Ascending aorta (tissue), 2 donors: ENCODE measurements at regions not wholly inside any gene's neighbourhood (a gene's known extent, or its start where the extent isn't known, plus 50 kb on each side); places are given as distances from the start of the nearest gene placed in this dataset.

Experiments used
- DNase-seq, 2 donors: peaks; one replicate each; pipeline ENCODE4 v3.0.0-alpha.2; 2019; ENCODE audit warnings: low spot score in 2 of 2
- H3K27ac ChIP-seq, 2 donors: fragments of 200-600 bp; sonication (generic); one replicate each; pipeline ENCODE4 v1.5.1; 2016 to 2017; ENCODE audit warnings: mild to moderate bottlenecking in 1 of 2
- H3K27me3 ChIP-seq: fragments of 200-600 bp; sonication (generic); one replicate; pipeline ENCODE4 v1.5.1; 2017
- H3K36me3 ChIP-seq, 2 donors: fragments of 200-600 bp; sonication (generic); one replicate each; pipeline ENCODE4 v1.5.1; 2016
- H3K4me1 ChIP-seq, 2 donors: fragments of 200-600 bp; sonication (generic); one replicate each; pipeline ENCODE4 v1.5.1; 2016 to 2017; ENCODE audit warnings: mild to moderate bottlenecking in 1 of 2
- H3K4me3 ChIP-seq, 2 donors: fragments of 200-600 bp; sonication (generic); one replicate each; pipeline ENCODE4 v1.5.1; 2016 to 2017; ENCODE audit warnings: mild to moderate bottlenecking in 1 of 2
- H3K9me3 ChIP-seq, 2 donors: fragments of 200-600 bp; sonication (generic); one replicate each; pipeline ENCODE4 v1.5.1; 2016
- CTCF ChIP-seq, 3 experiments: fragments of 200-600 bp in 2 of 3; fragments of 450-650 bp in 1 of 3; sonication (generic) in 2 of 3; IDR thresholded peaks; one replicate each; pipeline ENCODE4 v1.5.1; 2016 to 2019; ENCODE audit warnings: antibody characterized with exemption in 3 of 3, mild to moderate bottlenecking in 1 of 3, moderate library complexity in 1 of 3
- intact Hi-C: fragments of 100-400 bp; cut with DNase I; formaldehyde crosslinking; loops from one replicate; pipeline ENCODE4 v1.15.1; 2023

- Histone ChIP-seq H3K36me3 (peaks cover 23 to 33% of the 10 kb centered on the region in 2 donors), H3K27me3 (no peaks in the 10 kb centered on the region), H3K27ac (peak overlapping the region; percentile 74 to 79), H3K4me3 (no peak overlapping the region), H3K4me1 (peaks cover 18 to 46% of the 10 kb centered on the region in 2 donors), H3K9me3 (no peaks in the 10 kb centered on the region)
- intact Hi-C loops = no loop called here
- TF ChIP-seq CTCF (IDR thresholded peaks at IDR 0.05) = no peak
- DNase-seq = no peak
These were observed 260.5 kb downstream of the TNS1 start for GRCh38 chr2:217742276-217742675.

DNA sequence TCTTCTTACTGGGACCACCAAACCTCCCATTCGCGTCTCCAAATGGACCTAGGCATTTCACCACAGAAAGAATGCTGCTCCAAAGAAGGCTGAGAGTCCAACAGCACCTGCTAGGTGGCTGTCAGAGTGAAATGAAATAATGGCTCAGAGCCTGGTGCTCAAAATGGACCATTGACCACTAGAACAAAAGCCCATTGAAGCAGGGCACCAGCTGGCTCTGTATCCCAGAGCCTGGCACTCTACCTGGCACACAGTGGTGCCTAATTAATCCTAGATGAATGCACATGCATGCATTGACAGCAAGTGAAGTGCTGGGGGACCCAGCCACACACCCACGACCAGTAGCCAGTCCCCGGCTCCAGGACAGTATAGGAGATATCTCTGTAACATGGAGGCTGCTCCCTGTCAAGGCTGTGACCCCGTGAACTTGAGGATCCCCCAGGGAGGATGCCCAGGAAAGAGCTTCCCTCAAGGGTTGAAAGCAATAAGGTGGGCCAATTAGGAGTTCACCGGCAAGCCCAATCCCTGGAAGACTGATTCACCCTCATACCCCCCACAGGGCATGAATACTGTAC lies 261.3 kb downstream of the TNS1 start:
- TF ChIP-seq CTCF (IDR thresholded peaks at IDR 0.05) = no peak
- Histone ChIP-seq H3K9me3 (no peaks in the 10 kb centered on the region), H3K27me3 (no peaks in the 10 kb centered on the region), H3K4me3 (no peak overlapping the region), H3K36me3 (peaks cover 23 to 33% of the 10 kb centered on the region in 2 donors), H3K4me1 (peaks cover 15 to 42% of the 10 kb centered on the region in 2 donors), H3K27ac (peak overlapping the region; percentile 74 to 79)
- DNase-seq = no peak
- intact Hi-C loops = no loop called here

GRCh38 chr2:217740756-217741155 lies 262.0 kb downstream of the TNS1 start:
- no peak overlapping the region for H3K4me3 ChIP-seq
- no peak for DNase-seq
- H3K27ac ChIP-seq = peak overlapping the region; percentile 74 to 79
- H3K4me1 ChIP-seq = peaks cover 15 to 42% of the 10 kb centered on the region in 2 donors
- intact Hi-C loops = no loop called here
- peaks cover 25 to 31% of the 10 kb centered on the region in 2 donors for H3K36me3 ChIP-seq
- no peaks in the 10 kb centered on the region for H3K9me3 ChIP-seq
- TF ChIP-seq CTCF (IDR thresholded peaks at IDR 0.05) = no peak
- no peaks in the 10 kb centered on the region for H3K27me3 ChIP-seq

GRCh38 chr2:217740178-217740577 lies 262.6 kb downstream of the TNS1 start:
- TF ChIP-seq CTCF (IDR thresholded peaks at IDR 0.05) = no peak
- intact Hi-C loops = no loop called here
- DNase-seq = no peak
- peaks cover 15 to 42% of the 10 kb centered on the region in 2 donors for H3K4me1 ChIP-seq
- peaks cover 31% of the 10 kb centered on the region in 2 donors for H3K36me3 ChIP-seq
- no peak overlapping the region for H3K4me3 ChIP-seq
- no peaks in the 10 kb centered on the region for H3K9me3 ChIP-seq
- H3K27me3 ChIP-seq = no peaks in the 10 kb centered on the region
- peak overlapping the region; percentile 74 to 79 for H3K27ac ChIP-seq

- intact Hi-C loops = no loop called here
- Histone ChIP-seq H3K4me1 (peaks cover 15 to 42% of the 10 kb centered on the region in 2 donors), H3K36me3 (peaks cover 32 to 35% of the 10 kb centered on the region in 2 donors), H3K27me3 (no peaks in the 10 kb centered on the region), H3K27ac (peak overlapping the region; percentile 74 to 79), H3K4me3 (no peak overlapping the region), H3K9me3 (no peaks in the 10 kb centered on the region)
- TF ChIP-seq CTCF (IDR thresholded peaks at IDR 0.05) = no peak
- DNase-seq = no peak
These were observed 263.1 kb downstream of the TNS1 start for GRCh38 chr2:217739741-217740140.
